Endothelial cell of umbilical vein (primary cell): ENCODE measurements at regions not wholly inside any gene's neighbourhood (a gene's known extent, or its start where the extent isn't known, plus 50 kb on each side); places are given as distances from the start of the nearest gene placed in this dataset.

Source experiments
- BruUV-seq: library from RNA; stranded (reverse); fragments of 400-500 nt; replicated peaks from 2 replicates; lab custom pipeline; 2021; lab: Mats Ljungman, UMichigan
- CTCF ChIA-PET: fragments of 300-600, 350-600 bp; sonication (Branson Sonifier 250); formaldehyde crosslinking; loops from one replicate; lab custom pipeline; 2021; ENCODE audit warnings: antibody characterized with exemption, inconsistent platforms; lab: Charles Lee
- POLR2A ChIA-PET: fragments of 300-600, 350-600 bp; sonication (Branson Sonifier 250); formaldehyde crosslinking; loops from one replicate; lab custom pipeline; 2021; ENCODE audit warnings: antibody characterized with exemption, inconsistent platforms; lab: Charles Lee
- DNase-seq: peaks from one replicate; pipeline ENCODE4 v3.0.0-alpha.2; 2011; ENCODE audit warnings: low read depth, low spot score
- FAIRE-seq: peaks from 2 replicates; lab custom pipeline; 2011; peaks lifted over from hg19 to GRCh38; lab: Jason Lieb, UNC
- H2AFZ ChIP-seq: 2 replicates; pipeline ENCODE4 v1.6.0; 2012; ENCODE audit warnings: low read depth, low read length, control low read depth, inconsistent platforms
- H3K27ac ChIP-seq: 2 replicates; pipeline ENCODE4 v1.5.1; 2011; ENCODE audit warnings: low read depth, mild to moderate bottlenecking, control low read depth, low read length, moderate library complexity; ENCODE audit not compliant: insufficient read depth
- H3K27me3 ChIP-seq, 2 experiments: 2 replicates each; pipeline versions ENCODE4 v1.6.0 to v1.6.1; 2011; ENCODE audit warnings: low read length in 2 of 2, mixed read lengths in 1 of 2; ENCODE audit not compliant: control insufficient read depth in 2 of 2, insufficient read depth in 2 of 2
- H3K36me3 ChIP-seq, 2 experiments: 2 replicates in 1 of 2; 3 replicates in 1 of 2; pipeline ENCODE4 v1.5.1; 2011; ENCODE audit warnings: low read length in 2 of 2, mild to moderate bottlenecking in 1 of 2, moderate library complexity in 1 of 2; ENCODE audit not compliant: control insufficient read depth in 2 of 2, insufficient read depth in 2 of 2; ENCODE audit errors: extremely low read depth in 1 of 2
- H3K4me1 ChIP-seq: 3 replicates; pipeline ENCODE4 v1.5.1; 2011; ENCODE audit warnings: mild to moderate bottlenecking, low read length; ENCODE audit not compliant: control insufficient read depth, insufficient read depth; ENCODE audit errors: extremely low read depth
- H3K4me2 ChIP-seq: 2 replicates; pipeline ENCODE4 v1.6.1; 2011; ENCODE audit warnings: low read length, control low read depth, mixed read lengths; ENCODE audit not compliant: insufficient read depth
- H3K4me3 ChIP-seq, 3 experiments: fragments of 200-600 bp in 1 of 3; sonication (generic), shearing (Covaris generic) in 1 of 3; replicated peaks in 1 of 3; 2 replicates each; pipeline ENCODE4 v1.5.1; 2011 to 2016; ENCODE audit warnings: control low read depth in 3 of 3, low read length in 3 of 3, mild to moderate bottlenecking in 2 of 3, inconsistent platforms in 1 of 3, low read depth in 1 of 3, moderate library complexity in 1 of 3; ENCODE audit not compliant: insufficient read depth in 1 of 3
- H3K79me2 ChIP-seq: 2 replicates; pipeline ENCODE4 v1.6.0; 2012; ENCODE audit warnings: low read length, inconsistent platforms; ENCODE audit not compliant: control insufficient read depth, insufficient read depth
- H3K9ac ChIP-seq: replicated peaks from 2 replicates; pipeline ENCODE3; 2011; ENCODE audit warnings: low read length, control low read depth; ENCODE audit not compliant: insufficient read depth; ENCODE audit errors: extremely low read depth
- H3K9me1 ChIP-seq: replicated peaks from 3 replicates; pipeline ENCODE4 v1.6.0; 2011; ENCODE audit warnings: mild to moderate bottlenecking, low read length; ENCODE audit not compliant: control insufficient read depth, insufficient read depth; ENCODE audit errors: extremely low read depth
- H3K9me3 ChIP-seq: replicated peaks from 2 replicates; pipeline ENCODE4 v1.5.1; 2012; ENCODE audit warnings: low read length, inconsistent platforms; ENCODE audit not compliant: control insufficient read depth, insufficient read depth
- H4K20me1 ChIP-seq: replicated peaks from 2 replicates; pipeline ENCODE3; 2011; ENCODE audit warnings: mild to moderate bottlenecking, low read length; ENCODE audit not compliant: control insufficient read depth, insufficient read depth; ENCODE audit errors: extremely low read depth
- EZH2 ChIP-seq: IDR thresholded peaks from 2 replicates; pipeline ENCODE4 v1.6.1; 2012; ENCODE audit warnings: borderline replicate concordance, low read depth, mild to moderate bottlenecking, moderate library complexity, low read length, inconsistent platforms; ENCODE audit not compliant: severe bottlenecking
- GATA2 ChIP-seq: IDR thresholded peaks from 2 replicates; pipeline ENCODE4 v1.7.0; 2011; ENCODE audit warnings: low read depth, mild to moderate bottlenecking, moderate library complexity, mixed read lengths, low read length; ENCODE audit not compliant: insufficient read length, insufficient read depth
- JUN ChIP-seq: IDR thresholded peaks from 2 replicates; pipeline ENCODE4 v1.6.1; 2011; ENCODE audit warnings: borderline replicate concordance, low read depth; ENCODE audit not compliant: insufficient read length, insufficient read depth
- MYC ChIP-seq: IDR thresholded peaks from one replicate; pipeline ENCODE4 v1.6.1; 2011; ENCODE audit warnings: mild to moderate bottlenecking, low read depth, low read length
- dilution Hi-C: fragments of 300-500 bp; cut with MboI; formaldehyde crosslinking; loops from one replicate; pipeline ENCODE4 v1.15.0; 2019; ENCODE audit warnings: low sequenced_read_pairs; ENCODE audit not compliant: extremely low pct_ligation_motif_present
- intact Hi-C: fragments of 100-400 bp; cut with micrococcal nuclease; formaldehyde crosslinking; loops from one replicate; pipeline ENCODE4 v1.10.0; 2022
- TF ChIP-seq, protein P1 (sequence below): IDR thresholded peaks from 2 replicates; pipeline ENCODE4 v1.6.1; 2011; ENCODE audit not compliant: insufficient read depth, insufficient read length
- TF ChIP-seq, protein P2 (sequence below), 2 donors: IDR thresholded peaks; 1 replicate in 1 of 2; 2 replicates in 1 of 2; pipeline ENCODE4 v1.5.1; 2011; ENCODE audit warnings: low read length in 2 of 2, mild to moderate bottlenecking in 2 of 2, moderate library complexity in 2 of 2, control low read depth in 1 of 2, inconsistent platforms in 1 of 2, low read depth in 1 of 2; ENCODE audit not compliant: insufficient read depth in 1 of 2; ENCODE audit errors: extremely low read depth in 1 of 2

DNA sequence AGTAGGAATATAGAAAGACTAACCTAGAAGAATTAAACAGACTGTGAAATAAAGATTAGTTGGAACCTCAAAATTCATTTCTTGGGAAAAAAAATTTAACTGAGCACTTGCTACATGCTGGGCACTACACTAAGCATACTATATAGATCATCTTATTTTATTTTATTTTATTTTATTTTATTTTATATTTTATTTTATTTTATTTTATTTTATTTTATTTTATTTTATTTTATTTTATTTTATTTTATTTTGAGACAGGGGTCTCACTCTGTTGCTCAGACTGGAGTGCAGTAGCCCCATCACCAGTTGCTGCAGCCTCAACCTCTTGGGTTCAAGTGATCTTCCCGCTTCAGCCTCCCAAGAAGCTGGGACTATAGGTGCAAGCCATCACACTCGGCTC lies 74.5 kb upstream of the DSC1 start:
- Histone ChIP-seq H2AFZ (no peak overlapping the region), H3K4me1 (no peaks in the 10 kb centered on the region), H3K9me3 (no peaks in the 10 kb centered on the region), H4K20me1 (no peaks in the 10 kb centered on the region), H3K36me3 (no peaks in the 10 kb centered on the region), H3K27ac (no peak overlapping the region), H3K79me2 (no peaks in the 10 kb centered on the region), H3K27me3 (no peaks in the 10 kb centered on the region), H3K4me2 (no peak overlapping the region), H3K4me3 (no peak overlapping the region), H3K9me1 (no peaks in the 10 kb centered on the region), H3K9ac (no peak overlapping the region)
- no TSS peak for BruUV-seq
- CTCF ChIA-PET = interaction anchor here (0.6 kb wide), 1 partner anchor 21 kb away, joined by 3 read pairs; no protein-coding TSS in a partner anchor
- TF ChIP-seq GATA2 = no peak
- TF ChIP-seq JUN = no peak
- FAIRE-seq (no peak), DNase-seq (no peak)
- dilution Hi-C loops (no loop called here), intact Hi-C loops (no loop called here)
- POLR2A ChIA-PET = no interaction called here

DNA sequence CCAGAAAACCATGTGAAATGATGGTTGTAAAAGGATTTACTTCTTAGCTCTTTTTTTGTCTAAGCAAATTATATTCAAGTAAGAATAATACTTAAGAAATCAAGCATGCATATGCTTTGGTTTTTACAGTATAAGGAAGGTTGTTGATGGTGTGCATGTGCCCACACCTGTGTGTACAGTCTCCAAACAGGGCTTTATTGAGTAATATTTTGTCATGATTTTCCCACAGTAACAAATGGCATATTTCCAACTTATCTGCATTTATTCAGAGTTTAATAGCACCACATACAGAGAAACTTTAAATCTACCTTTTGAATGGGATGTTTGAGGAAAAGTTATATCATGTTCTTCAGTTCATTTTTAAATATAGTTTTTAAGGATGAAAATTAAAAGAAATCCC lies 76.5 kb upstream of the DSG1 start:
- TF ChIP-seq GATA2 (no peak), MYC (no peak), EZH2 (no peak)
- TF ChIP-seq, protein P1, sequence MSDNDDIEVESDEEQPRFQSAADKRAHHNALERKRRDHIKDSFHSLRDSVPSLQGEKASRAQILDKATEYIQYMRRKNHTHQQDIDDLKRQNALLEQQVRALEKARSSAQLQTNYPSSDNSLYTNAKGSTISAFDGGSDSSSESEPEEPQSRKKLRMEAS = no peak
- TF ChIP-seq, protein P2, sequence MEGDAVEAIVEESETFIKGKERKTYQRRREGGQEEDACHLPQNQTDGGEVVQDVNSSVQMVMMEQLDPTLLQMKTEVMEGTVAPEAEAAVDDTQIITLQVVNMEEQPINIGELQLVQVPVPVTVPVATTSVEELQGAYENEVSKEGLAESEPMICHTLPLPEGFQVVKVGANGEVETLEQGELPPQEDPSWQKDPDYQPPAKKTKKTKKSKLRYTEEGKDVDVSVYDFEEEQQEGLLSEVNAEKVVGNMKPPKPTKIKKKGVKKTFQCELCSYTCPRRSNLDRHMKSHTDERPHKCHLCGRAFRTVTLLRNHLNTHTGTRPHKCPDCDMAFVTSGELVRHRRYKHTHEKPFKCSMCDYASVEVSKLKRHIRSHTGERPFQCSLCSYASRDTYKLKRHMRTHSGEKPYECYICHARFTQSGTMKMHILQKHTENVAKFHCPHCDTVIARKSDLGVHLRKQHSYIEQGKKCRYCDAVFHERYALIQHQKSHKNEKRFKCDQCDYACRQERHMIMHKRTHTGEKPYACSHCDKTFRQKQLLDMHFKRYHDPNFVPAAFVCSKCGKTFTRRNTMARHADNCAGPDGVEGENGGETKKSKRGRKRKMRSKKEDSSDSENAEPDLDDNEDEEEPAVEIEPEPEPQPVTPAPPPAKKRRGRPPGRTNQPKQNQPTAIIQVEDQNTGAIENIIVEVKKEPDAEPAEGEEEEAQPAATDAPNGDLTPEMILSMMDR (IDR thresholded peaks at IDR 0.05; ENCODE audit: extremely low read depth in 1 of 2, insufficient read depth in 1 of 2, low read depth in 1 of 2, low read length in 2 of 2) = no peak
- dilution Hi-C loops = no loop called here
- Histone ChIP-seq H3K27me3 (no peaks in the 10 kb centered on the region), H3K79me2 (no peaks in the 10 kb centered on the region), H3K9ac (no peak overlapping the region), H3K36me3 (no peaks in the 10 kb centered on the region), H3K27ac (no peak overlapping the region), H3K4me2 (no peak overlapping the region), H3K9me1 (no peaks in the 10 kb centered on the region), H4K20me1 (no peaks in the 10 kb centered on the region), H3K9me3 (no peaks in the 10 kb centered on the region), H3K4me1 (peaks cover 17% of the 10 kb centered on the region), H2AFZ (no peak overlapping the region), H3K4me3 (no peak overlapping the region)
- POLR2A ChIA-PET = no interaction called here
- CTCF ChIA-PET = no interaction called here
- DNase-seq (no peak), FAIRE-seq (no peak)
- BruUV-seq = no TSS peak
- intact Hi-C loops = no loop called here
